ENCODE measurements at regions not wholly inside any gene's neighbourhood (a gene's known extent, or its start where the extent isn't known, plus 50 kb on each side); places are given as distances from the start of the nearest gene placed in this dataset.

GRCh38 chr15:95739131-95739530 lies 591.4 kb upstream of the NR2F2 start:
- ATAC-seq, result no peak
- Histone ChIP-seq H3K36me3 (ENCODE audit: insufficient read depth) (no peaks in the 10 kb centered on the region), H2AFZ (no peak overlapping the region), H3K27ac (ENCODE audit: low read depth) (no peak overlapping the region), H3K27me3 (ENCODE audit: insufficient read depth) (no peaks in the 10 kb centered on the region), H3K79me2 (replicated peaks; ENCODE audit: insufficient read depth) (no peaks in the 10 kb centered on the region), H3K4me3 (no peak overlapping the region), H4K20me1 (replicated peaks; ENCODE audit: insufficient read depth) (no peaks in the 10 kb centered on the region), H3K4me1 (ENCODE audit: insufficient read depth) (no peaks in the 10 kb centered on the region), H3K9me2 (ENCODE audit: insufficient read depth) (peaks cover 25% of the 10 kb centered on the region), H3F3A (replicated peaks; ENCODE audit: low read depth) (no peaks in the 10 kb centered on the region), H3K4me2 (no peak overlapping the region)
- TF ChIP-seq POLR2AphosphoS5 (IDR thresholded peaks at IDR 0.05; ENCODE audit: low read depth) (no peak), JUNB (IDR thresholded peaks at IDR 0.05; ENCODE audit: unreplicated experiment) (no peak), ZNF114 (CRISPR knock-in tag; IDR thresholded peaks at IDR 0.05) (no peak), EZH2 (IDR thresholded peaks at IDR 0.05; ENCODE audit: low read depth, unreplicated experiment) (no peak), EZH2phosphoT487 (IDR thresholded peaks at IDR 0.05; ENCODE audit: unreplicated experiment) (no peak), REST (IDR thresholded peaks at IDR 0.05; ENCODE audit: unreplicated experiment) (no peak), ZNF331 (CRISPR knock-in tag; IDR thresholded peaks at IDR 0.05; ENCODE audit: low read depth) (no peak), NANOG (IDR thresholded peaks at IDR 0.05; ENCODE audit: borderline replicate concordance) (no peak), STAT1 (IDR thresholded peaks at IDR 0.05; ENCODE audit: unreplicated experiment) (no peak), ZNF462 (CRISPR knock-in tag; IDR thresholded peaks at IDR 0.05) (no peak), CREB1 (CRISPR knock-in tag; IDR thresholded peaks at IDR 0.05; ENCODE audit: low read depth) (no peak), CTCF (conservative IDR thresholded peaks at IDR 0.05; ENCODE audit: low read depth in 2 of 2) (no peak), ETS1 (IDR thresholded peaks at IDR 0.05) (no peak)
- Mint-ChIP-seq H3K9me3 (no peaks in the 10 kb centered on the region), H3K27ac (no peak overlapping the region), H3K36me3 (ENCODE audit: low read depth) (no peaks in the 10 kb centered on the region), H3K4me3 (no peak overlapping the region), H3K4me1 (peaks cover 6% of the 10 kb centered on the region; the same call in 2 of the 3 replicates), H3K27me3 (ENCODE audit: insufficient read depth, low read depth, poor library complexity) (peaks cover 2% of the 10 kb centered on the region)
- no peak for DNase-seq (ENCODE audit: low spot score)
